ENCODE measurements at regions not wholly inside any gene's neighbourhood (a gene's known extent, or its start where the extent isn't known, plus 50 kb on each side); places are given as distances from the start of the nearest gene placed in this dataset.

DNA sequence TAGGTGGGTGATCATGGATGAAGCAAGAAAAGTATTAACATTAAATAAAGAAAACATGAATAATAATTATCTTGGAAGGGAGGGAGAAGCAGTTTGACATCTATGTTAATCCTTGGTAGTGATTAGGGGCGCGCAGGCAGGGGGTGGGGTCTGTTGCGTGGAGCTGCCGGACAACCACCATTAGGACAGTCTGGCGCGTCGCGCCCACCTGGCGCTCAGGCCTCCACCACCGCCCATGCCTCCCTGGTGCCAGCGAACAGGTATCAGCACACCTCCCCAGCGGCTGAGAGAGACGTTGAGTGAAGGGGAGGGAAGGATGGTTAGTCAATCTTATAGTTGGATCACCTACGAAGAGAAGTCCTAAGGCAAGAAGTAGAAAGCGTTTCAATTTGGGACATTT lies 94.2 kb upstream of the CDK1 start:
- no peaks in the 10 kb centered on the region for H3K4me1 ChIP-seq (ENCODE audit: insufficient read depth, low read length, poor library complexity, severe bottlenecking)
- H3F3A ChIP-seq (ENCODE audit: low read depth) = no peaks in the 10 kb centered on the region
- no peak overlapping the region for H2AFZ ChIP-seq (ENCODE audit: low read length)
- no peak overlapping the region for H3K4me3 ChIP-seq (ENCODE audit: low read length, poor library complexity, severe bottlenecking)
- H3K4me2 ChIP-seq (ENCODE audit: low read depth, low read length, poor library complexity, severe bottlenecking) = no peak overlapping the region
- no peaks in the 10 kb centered on the region for H3K9me2 ChIP-seq (replicated peaks; ENCODE audit: low read depth, low read length)
- H3K36me3 ChIP-seq (ENCODE audit: insufficient read depth, low read length) = no peaks in the 10 kb centered on the region
- H4K20me1 ChIP-seq (ENCODE audit: insufficient read depth, low read length, poor library complexity, severe bottlenecking) = no peaks in the 10 kb centered on the region
- no peaks in the 10 kb centered on the region for H3K9me3 ChIP-seq (ENCODE audit: insufficient read depth, low read depth, low read length)
- no peaks in the 10 kb centered on the region for H3K79me2 ChIP-seq (ENCODE audit: insufficient read depth, low read length)
- no peak overlapping the region for H3K9ac ChIP-seq (ENCODE audit: low read depth, low read length, poor library complexity, severe bottlenecking)
- no peaks in the 10 kb centered on the region for H3K27me3 ChIP-seq (ENCODE audit: insufficient read depth, low read length, poor library complexity, severe bottlenecking)
- TF ChIP-seq, protein P1, sequence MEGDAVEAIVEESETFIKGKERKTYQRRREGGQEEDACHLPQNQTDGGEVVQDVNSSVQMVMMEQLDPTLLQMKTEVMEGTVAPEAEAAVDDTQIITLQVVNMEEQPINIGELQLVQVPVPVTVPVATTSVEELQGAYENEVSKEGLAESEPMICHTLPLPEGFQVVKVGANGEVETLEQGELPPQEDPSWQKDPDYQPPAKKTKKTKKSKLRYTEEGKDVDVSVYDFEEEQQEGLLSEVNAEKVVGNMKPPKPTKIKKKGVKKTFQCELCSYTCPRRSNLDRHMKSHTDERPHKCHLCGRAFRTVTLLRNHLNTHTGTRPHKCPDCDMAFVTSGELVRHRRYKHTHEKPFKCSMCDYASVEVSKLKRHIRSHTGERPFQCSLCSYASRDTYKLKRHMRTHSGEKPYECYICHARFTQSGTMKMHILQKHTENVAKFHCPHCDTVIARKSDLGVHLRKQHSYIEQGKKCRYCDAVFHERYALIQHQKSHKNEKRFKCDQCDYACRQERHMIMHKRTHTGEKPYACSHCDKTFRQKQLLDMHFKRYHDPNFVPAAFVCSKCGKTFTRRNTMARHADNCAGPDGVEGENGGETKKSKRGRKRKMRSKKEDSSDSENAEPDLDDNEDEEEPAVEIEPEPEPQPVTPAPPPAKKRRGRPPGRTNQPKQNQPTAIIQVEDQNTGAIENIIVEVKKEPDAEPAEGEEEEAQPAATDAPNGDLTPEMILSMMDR (conservative IDR thresholded peaks at IDR 0.05; ENCODE audit: low read length) = no peak
- no peak for TF ChIP-seq EZH2phosphoT487 (IDR thresholded peaks at IDR 0.05; ENCODE audit: borderline replicate concordance)

DNA sequence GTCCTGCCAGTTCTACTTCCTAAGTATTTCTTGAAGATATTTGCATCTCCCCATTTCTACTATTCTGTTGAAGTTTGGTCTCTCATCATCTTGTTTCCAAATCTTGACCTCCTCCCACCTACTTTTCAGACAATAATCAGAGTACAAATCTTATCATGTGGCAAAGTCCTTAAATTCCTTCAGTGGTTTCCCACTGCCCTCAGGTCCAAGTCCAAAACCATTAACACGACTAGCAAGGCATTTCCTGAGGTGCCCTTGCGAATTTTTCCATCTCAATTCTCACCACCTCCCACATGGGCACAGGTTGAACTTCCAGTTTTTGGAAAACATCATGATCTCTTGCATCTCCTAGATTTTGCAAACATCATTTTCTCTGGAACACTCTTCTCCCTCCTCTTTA lies 97.2 kb upstream of the CDK1 start:
- Histone ChIP-seq H4K20me1 (ENCODE audit: insufficient read depth, low read length, poor library complexity, severe bottlenecking) (no peaks in the 10 kb centered on the region), H3K4me2 (ENCODE audit: low read depth, low read length, poor library complexity, severe bottlenecking) (no peak overlapping the region), H3F3A (ENCODE audit: low read depth) (no peaks in the 10 kb centered on the region), H3K4me1 (ENCODE audit: insufficient read depth, low read length, poor library complexity, severe bottlenecking) (no peaks in the 10 kb centered on the region), H3K4me3 (ENCODE audit: low read length, poor library complexity, severe bottlenecking) (no peak overlapping the region), H3K9me3 (ENCODE audit: insufficient read depth, low read depth, low read length) (no peaks in the 10 kb centered on the region), H3K27me3 (ENCODE audit: insufficient read depth, low read length, poor library complexity, severe bottlenecking) (no peaks in the 10 kb centered on the region), H2AFZ (ENCODE audit: low read length) (no peak overlapping the region), H3K36me3 (ENCODE audit: insufficient read depth, low read length) (no peaks in the 10 kb centered on the region), H3K79me2 (ENCODE audit: insufficient read depth, low read length) (no peaks in the 10 kb centered on the region), H3K9ac (ENCODE audit: low read depth, low read length, poor library complexity, severe bottlenecking) (no peak overlapping the region), H3K9me2 (replicated peaks; ENCODE audit: low read depth, low read length) (no peaks in the 10 kb centered on the region)
- TF ChIP-seq, protein P1 (conservative IDR thresholded peaks at IDR 0.05; ENCODE audit: low read length) = no peak
- TF ChIP-seq EZH2phosphoT487 (IDR thresholded peaks at IDR 0.05; ENCODE audit: borderline replicate concordance) = no peak

DNA sequence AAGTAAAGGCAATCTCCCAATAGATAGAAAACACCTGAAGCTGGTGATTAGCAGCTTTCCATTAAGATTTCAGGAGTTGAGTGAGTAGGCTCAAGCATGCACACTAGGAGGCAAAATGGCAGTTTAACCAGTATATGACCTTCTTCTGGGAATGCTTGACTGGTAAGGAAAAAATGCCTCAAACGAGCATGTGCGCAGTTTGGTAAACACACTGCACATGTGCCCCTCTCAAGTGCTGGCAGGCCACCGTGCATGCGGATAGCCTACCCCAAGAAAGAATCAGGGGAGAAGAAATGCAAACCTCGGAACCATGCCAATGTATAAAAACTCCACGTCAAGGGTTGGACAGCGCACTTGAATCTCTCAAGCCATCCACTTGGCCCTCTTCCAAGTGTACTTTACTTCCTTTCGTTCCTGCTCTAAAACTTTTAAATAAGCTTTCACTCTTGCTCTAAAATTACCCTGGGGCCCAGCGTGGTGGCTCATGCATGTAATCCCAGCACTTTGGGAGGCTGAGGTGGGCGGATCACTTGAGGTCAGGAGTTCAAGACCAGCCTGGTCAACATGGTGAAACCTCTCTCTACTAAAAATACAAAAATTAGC lies 98.8 kb upstream of the CDK1 start:
- H3K4me1 ChIP-seq (ENCODE audit: insufficient read depth, low read length, poor library complexity, severe bottlenecking) = no peaks in the 10 kb centered on the region
- no peak overlapping the region for H3K4me3 ChIP-seq (ENCODE audit: low read length, poor library complexity, severe bottlenecking)
- H3K79me2 ChIP-seq (ENCODE audit: insufficient read depth, low read length) = no peaks in the 10 kb centered on the region
- H3K4me2 ChIP-seq (ENCODE audit: low read depth, low read length, poor library complexity, severe bottlenecking) = no peak overlapping the region
- H3K36me3 ChIP-seq (ENCODE audit: insufficient read depth, low read length) = no peaks in the 10 kb centered on the region
- no peaks in the 10 kb centered on the region for H3K9me2 ChIP-seq (replicated peaks; ENCODE audit: low read depth, low read length)
- no peaks in the 10 kb centered on the region for H3K27me3 ChIP-seq (ENCODE audit: insufficient read depth, low read length, poor library complexity, severe bottlenecking)
- TF ChIP-seq, protein P1 (conservative IDR thresholded peaks at IDR 0.05; ENCODE audit: low read length) = no peak
- TF ChIP-seq EZH2phosphoT487 (IDR thresholded peaks at IDR 0.05; ENCODE audit: borderline replicate concordance) = no peak
- no peaks in the 10 kb centered on the region for H3K9me3 ChIP-seq (ENCODE audit: insufficient read depth, low read depth, low read length)
- no peaks in the 10 kb centered on the region for H3F3A ChIP-seq (ENCODE audit: low read depth)
- no peak overlapping the region for H3K9ac ChIP-seq (ENCODE audit: low read depth, low read length, poor library complexity, severe bottlenecking)
- H2AFZ ChIP-seq (ENCODE audit: low read length) = no peak overlapping the region
- H4K20me1 ChIP-seq (ENCODE audit: insufficient read depth, low read length, poor library complexity, severe bottlenecking) = no peaks in the 10 kb centered on the region
